ENCODE measurements at regions not wholly inside any gene's neighbourhood (a gene's known extent, or its start where the extent isn't known, plus 50 kb on each side); places are given as distances from the start of the nearest gene placed in this dataset.

GRCh38 chr2:238562446-238562845, 135.7 kb downstream of the ASB1 start:
- H3K4me1 Mint-ChIP-seq (ENCODE audit: low read depth), result no peaks in the 10 kb centered on the region
- H3K27ac Mint-ChIP-seq, result no peak overlapping the region
- H3K36me3 Mint-ChIP-seq (ENCODE audit: low read depth), result no peaks in the 10 kb centered on the region
- H3K4me3 Mint-ChIP-seq, result no peak overlapping the region
- no peaks in the 10 kb centered on the region for H3K27me3 Mint-ChIP-seq (ENCODE audit: low read depth)
- H3K9me3 Mint-ChIP-seq, result no peaks in the 10 kb centered on the region

- no peaks in the 10 kb centered on the region for H3K9me3 Mint-ChIP-seq
Measured at GRCh38 chr2:238563551-238563950, 136.8 kb downstream of the ASB1 start.

GRCh38 chr2:238564286-238564920, 137.7 kb downstream of the ASB1 start:
- H3K36me3 Mint-ChIP-seq (ENCODE audit: low read depth), result no peaks in the 10 kb centered on the region
- no peaks in the 10 kb centered on the region for H3K27me3 Mint-ChIP-seq (ENCODE audit: low read depth)
- no peaks in the 10 kb centered on the region for H3K4me1 Mint-ChIP-seq (ENCODE audit: low read depth)
- no peak overlapping the region for H3K4me3 Mint-ChIP-seq
- H3K27ac Mint-ChIP-seq, result no peak overlapping the region
- H3K9me3 Mint-ChIP-seq, result no peaks in the 10 kb centered on the region

More at GRCh38 chr2:238563551-238563950, 136.8 kb downstream of the ASB1 start:
- Mint-ChIP-seq H3K36me3 (ENCODE audit: low read depth) (no peaks in the 10 kb centered on the region), H3K27me3 (ENCODE audit: low read depth) (no peaks in the 10 kb centered on the region), H3K4me3 (no peak overlapping the region), H3K27ac (no peak overlapping the region), H3K4me1 (ENCODE audit: low read depth) (no peaks in the 10 kb centered on the region)

- Mint-ChIP-seq H3K36me3 (ENCODE audit: low read depth) (no peaks in the 10 kb centered on the region), H3K9me3 (no peaks in the 10 kb centered on the region), H3K27ac (no peak overlapping the region), H3K4me3 (no peak overlapping the region), H3K4me1 (ENCODE audit: low read depth) (no peaks in the 10 kb centered on the region), H3K27me3 (ENCODE audit: low read depth) (no peaks in the 10 kb centered on the region)
Measured at GRCh38 chr2:238565031-238565430, 138.3 kb downstream of the ASB1 start.

GRCh38 chr2:238566001-238566645, 139.4 kb downstream of the ASB1 start:
- Mint-ChIP-seq H3K4me3 (no peak overlapping the region), H3K27me3 (ENCODE audit: low read depth) (no peaks in the 10 kb centered on the region), H3K9me3 (no peaks in the 10 kb centered on the region), H3K27ac (no peak overlapping the region), H3K4me1 (ENCODE audit: low read depth) (no peaks in the 10 kb centered on the region), H3K36me3 (ENCODE audit: low read depth) (no peaks in the 10 kb centered on the region)

GRCh38 chr2:238567067-238567855, 140.5 kb downstream of the ASB1 start:
- Mint-ChIP-seq H3K4me3 (no peak overlapping the region), H3K27me3 (ENCODE audit: low read depth) (no peaks in the 10 kb centered on the region), H3K27ac (no peak overlapping the region), H3K4me1 (ENCODE audit: low read depth) (no peaks in the 10 kb centered on the region), H3K9me3 (no peaks in the 10 kb centered on the region), H3K36me3 (ENCODE audit: low read depth) (no peaks in the 10 kb centered on the region)

GRCh38 chr2:238567996-238568395, 141.3 kb downstream of the ASB1 start:
- no peak overlapping the region for H3K27ac Mint-ChIP-seq
- H3K36me3 Mint-ChIP-seq (ENCODE audit: low read depth), result no peaks in the 10 kb centered on the region
- no peak overlapping the region for H3K4me3 Mint-ChIP-seq
- no peaks in the 10 kb centered on the region for H3K27me3 Mint-ChIP-seq (ENCODE audit: low read depth)
- H3K4me1 Mint-ChIP-seq (ENCODE audit: low read depth), result no peaks in the 10 kb centered on the region
- no peaks in the 10 kb centered on the region for H3K9me3 Mint-ChIP-seq

GRCh38 chr2:238568455-238569440, 142.0 kb downstream of the ASB1 start:
- H3K9me3 Mint-ChIP-seq, result no peaks in the 10 kb centered on the region
- H3K36me3 Mint-ChIP-seq (ENCODE audit: low read depth), result no peaks in the 10 kb centered on the region
- no peaks in the 10 kb centered on the region for H3K27me3 Mint-ChIP-seq (ENCODE audit: low read depth)
- H3K4me3 Mint-ChIP-seq, result no peak overlapping the region
- H3K27ac Mint-ChIP-seq, result no peak overlapping the region
- H3K4me1 Mint-ChIP-seq (ENCODE audit: low read depth), result no peaks in the 10 kb centered on the region

GRCh38 chr2:238569507-238570195, 142.9 kb downstream of the ASB1 start:
- no peak overlapping the region for H3K4me3 Mint-ChIP-seq
- H3K27ac Mint-ChIP-seq, result no peak overlapping the region
- no peaks in the 10 kb centered on the region for H3K27me3 Mint-ChIP-seq (ENCODE audit: low read depth)
- no peaks in the 10 kb centered on the region for H3K9me3 Mint-ChIP-seq
- no peaks in the 10 kb centered on the region for H3K4me1 Mint-ChIP-seq (ENCODE audit: low read depth)
- H3K36me3 Mint-ChIP-seq (ENCODE audit: low read depth), result no peaks in the 10 kb centered on the region

- H3K4me3 Mint-ChIP-seq, result no peak overlapping the region
- H3K9me3 Mint-ChIP-seq, result no peaks in the 10 kb centered on the region
- H3K27me3 Mint-ChIP-seq (ENCODE audit: low read depth), result no peaks in the 10 kb centered on the region
- no peaks in the 10 kb centered on the region for H3K4me1 Mint-ChIP-seq (ENCODE audit: low read depth)
- H3K36me3 Mint-ChIP-seq (ENCODE audit: low read depth), result no peaks in the 10 kb centered on the region
- no peak overlapping the region for H3K27ac Mint-ChIP-seq
Measured at GRCh38 chr2:238570391-238570790, 143.7 kb downstream of the ASB1 start.

GRCh38 chr2:238570926-238571325, 144.2 kb downstream of the ASB1 start:
- Mint-ChIP-seq H3K36me3 (ENCODE audit: low read depth) (no peaks in the 10 kb centered on the region), H3K27ac (no peak overlapping the region), H3K4me1 (ENCODE audit: low read depth) (no peaks in the 10 kb centered on the region), H3K27me3 (ENCODE audit: low read depth) (peaks cover 3% of the 10 kb centered on the region), H3K4me3 (no peak overlapping the region), H3K9me3 (no peaks in the 10 kb centered on the region)

GRCh38 chr2:238571661-238572372, 145.1 kb downstream of the ASB1 start:
- H3K36me3 Mint-ChIP-seq (ENCODE audit: low read depth), result no peaks in the 10 kb centered on the region
- no peak overlapping the region for H3K27ac Mint-ChIP-seq
- no peaks in the 10 kb centered on the region for H3K4me1 Mint-ChIP-seq (ENCODE audit: low read depth)
- peaks cover 3% of the 10 kb centered on the region for H3K27me3 Mint-ChIP-seq (ENCODE audit: low read depth)
- H3K4me3 Mint-ChIP-seq, result no peak overlapping the region
- no peaks in the 10 kb centered on the region for H3K9me3 Mint-ChIP-seq

GRCh38 chr2:238573065-238573778, 146.5 kb downstream of the ASB1 start:
- peaks cover 3% of the 10 kb centered on the region for H3K27me3 Mint-ChIP-seq (ENCODE audit: low read depth)
- no peaks in the 10 kb centered on the region for H3K4me1 Mint-ChIP-seq (ENCODE audit: low read depth)
- no peak overlapping the region for H3K4me3 Mint-ChIP-seq
- H3K9me3 Mint-ChIP-seq, result no peaks in the 10 kb centered on the region
- no peak overlapping the region for H3K27ac Mint-ChIP-seq
- H3K36me3 Mint-ChIP-seq (ENCODE audit: low read depth), result no peaks in the 10 kb centered on the region

Measured in T-helper 1 cell treated with Interleukin-12 subunit alpha and Interleukin-12 subunit beta and Interleukin-4 antibody, amounts not matched to agents 30 μg/mL and 1 μg/mL, for 36 hours (primary cell).